ENCODE measurements at regions not wholly inside any gene's neighbourhood (a gene's known extent, or its start where the extent isn't known, plus 50 kb on each side); places are given as distances from the start of the nearest gene placed in this dataset.
"Not testable (repeated sequence)": the region's sequence is repeated elsewhere in the genome, so short reads cannot be mapped to it uniquely, and the experiment has no call there.

- Mint-ChIP-seq H3K36me3 (no peaks in the 10 kb centered on the region), H3K4me1 (no peaks in the 10 kb centered on the region), H3K27ac (no peak overlapping the region), H3K27me3 (peaks cover 8% of the 10 kb centered on the region in 2 donors), H3K9me3 (no peaks in the 10 kb centered on the region), H3K4me3 (no peak overlapping the region)
- ChIA-PET CTCF (no interaction called here), POLR2A (no interaction called here)
- DNase-seq (no peak), ATAC-seq (replicated peaks in 1 of 4) (no peak)
- no peak overlapping the region for H3K4me3 ChIP-seq (ENCODE audit: control insufficient read depth in 1 of 2, extremely low read depth in 1 of 2, low read length in 1 of 2)
- no peaks in the 10 kb centered on the region for H3K36me3 ChIP-seq (ENCODE audit: control insufficient read depth in 2 of 2, extremely low read depth in 1 of 2, insufficient read depth in 1 of 2, low read length in 1 of 2)
- H3K27me3 ChIP-seq (replicated peaks in 1 of 2; ENCODE audit: control insufficient read depth in 2 of 2, extremely low read depth in 1 of 2, insufficient read depth in 2 of 2, low read length in 1 of 2) = no peaks in the 10 kb centered on the region
- no peaks in the 10 kb centered on the region for H3K4me1 ChIP-seq (ENCODE audit: control insufficient read depth in 1 of 2, extremely low read depth in 1 of 2, insufficient read depth in 2 of 2, low read length in 2 of 2)
- H3K9me3 ChIP-seq = no peaks in the 10 kb centered on the region
- no CpG with 5 or more reads among the region's 3 CpGs for WGBS (ENCODE audit: insufficient coverage)
- no peak overlapping the region for H3K27ac ChIP-seq (ENCODE audit: low read length)
Measured at GRCh38 chr4:114442856-114443255, 155.8 kb upstream of the UGT8 start.

- H3K4me3 ChIP-seq (ENCODE audit: control insufficient read depth in 1 of 2, extremely low read depth in 1 of 2, low read length in 1 of 2) = no peak overlapping the region
- no peak for DNase-seq
- ChIA-PET CTCF (no interaction called here), POLR2A (no interaction called here)
- no peaks in the 10 kb centered on the region for H3K27me3 ChIP-seq (replicated peaks in 1 of 2; ENCODE audit: control insufficient read depth in 2 of 2, extremely low read depth in 1 of 2, insufficient read depth in 2 of 2, low read length in 1 of 2)
- ATAC-seq (replicated peaks in 1 of 4) = no peak
- H3K27ac ChIP-seq (ENCODE audit: low read length) = no peak overlapping the region
- H3K9me3 Mint-ChIP-seq = no peaks in the 10 kb centered on the region
- peaks cover 4 to 8% of the 10 kb centered on the region in 2 donors for H3K27me3 Mint-ChIP-seq
- no peaks in the 10 kb centered on the region for H3K36me3 Mint-ChIP-seq
- WGBS (ENCODE audit: insufficient coverage) = no CpG with 5 or more reads among the region's 1 CpG
- no peaks in the 10 kb centered on the region for H3K4me1 ChIP-seq (ENCODE audit: control insufficient read depth in 1 of 2, extremely low read depth in 1 of 2, insufficient read depth in 2 of 2, low read length in 2 of 2)
- H3K4me3 Mint-ChIP-seq = no peak overlapping the region
- no peaks in the 10 kb centered on the region for H3K4me1 Mint-ChIP-seq
- H3K27ac Mint-ChIP-seq = no peak overlapping the region
- H3K36me3 ChIP-seq (ENCODE audit: control insufficient read depth in 2 of 2, extremely low read depth in 1 of 2, insufficient read depth in 1 of 2, low read length in 1 of 2) = no peaks in the 10 kb centered on the region
- H3K9me3 ChIP-seq = no peaks in the 10 kb centered on the region
Measured at GRCh38 chr4:114444211-114444610, 154.4 kb upstream of the UGT8 start.

GRCh38 chr4:114447963-114448516 lies 150.6 kb upstream of the UGT8 start:
- H3K4me1 ChIP-seq (ENCODE audit: control insufficient read depth in 1 of 2, extremely low read depth in 1 of 2, insufficient read depth in 2 of 2, low read length in 2 of 2); H3K4me1 Mint-ChIP-seq; H3K27me3 Mint-ChIP-seq; H3K36me3 ChIP-seq (ENCODE audit: control insufficient read depth in 2 of 2, extremely low read depth in 1 of 2, insufficient read depth in 1 of 2, low read length in 1 of 2); H3K9me3 ChIP-seq; H3K4me3 ChIP-seq (ENCODE audit: control insufficient read depth in 1 of 2, extremely low read depth in 1 of 2, low read length in 1 of 2); CTCF ChIA-PET; H3K27me3 ChIP-seq (replicated peaks in 1 of 2; ENCODE audit: control insufficient read depth in 2 of 2, extremely low read depth in 1 of 2, insufficient read depth in 2 of 2, low read length in 1 of 2); H3K4me3 Mint-ChIP-seq; H3K27ac Mint-ChIP-seq; H3K27ac ChIP-seq (ENCODE audit: low read length); H3K36me3 Mint-ChIP-seq; ATAC-seq (replicated peaks in 1 of 4); DNase-seq: not testable (repeated sequence)
- H3K9me3 Mint-ChIP-seq = peaks cover 5 to 12% (median 7%) of the 10 kb centered on the region in 3 donors
- POLR2A ChIA-PET = interaction anchor here in 1 of 2 donors (0.6 kb wide), 1 partner anchor 1129 kb away, joined by 3 read pairs; no protein-coding TSS in a partner anchor

- Mint-ChIP-seq H3K36me3 (no peaks in the 10 kb centered on the region), H3K27me3 (peaks cover 1 to 5% of the 10 kb centered on the region in 2 donors), H3K4me1 (no peaks in the 10 kb centered on the region), H3K27ac (no peak overlapping the region), H3K9me3 (no peaks in the 10 kb centered on the region), H3K4me3 (no peak overlapping the region)
- H3K27ac ChIP-seq (ENCODE audit: low read length) = no peak overlapping the region
- ATAC-seq (replicated peaks in 1 of 4) (no peak), DNase-seq (no peak)
- ChIA-PET POLR2A (no interaction called here), CTCF (no interaction called here)
- H3K9me3 ChIP-seq = no peaks in the 10 kb centered on the region
- no peaks in the 10 kb centered on the region for H3K36me3 ChIP-seq (ENCODE audit: control insufficient read depth in 2 of 2, extremely low read depth in 1 of 2, insufficient read depth in 1 of 2, low read length in 1 of 2)
- no peak overlapping the region for H3K4me3 ChIP-seq (ENCODE audit: control insufficient read depth in 1 of 2, extremely low read depth in 1 of 2, low read length in 1 of 2)
- no CpG with 5 or more reads among the region's 2 CpGs for WGBS (ENCODE audit: insufficient coverage)
- H3K27me3 ChIP-seq (replicated peaks in 1 of 2; ENCODE audit: control insufficient read depth in 2 of 2, extremely low read depth in 1 of 2, insufficient read depth in 2 of 2, low read length in 1 of 2) = peaks cover 0 to 3% of the 10 kb centered on the region in 2 experiments
- H3K4me1 ChIP-seq (ENCODE audit: control insufficient read depth in 1 of 2, extremely low read depth in 1 of 2, insufficient read depth in 2 of 2, low read length in 2 of 2) = no peaks in the 10 kb centered on the region
Measured at GRCh38 chr4:114458728-114459127, 139.9 kb upstream of the UGT8 start.

GRCh38 chr4:114464726-114465272 lies 133.8 kb upstream of the UGT8 start:
- Histone ChIP-seq H3K36me3 (ENCODE audit: control insufficient read depth in 2 of 2, extremely low read depth in 1 of 2, insufficient read depth in 1 of 2, low read length in 1 of 2) (no peaks in the 10 kb centered on the region), H3K9me3 (no peaks in the 10 kb centered on the region), H3K27ac (ENCODE audit: low read length) (no peak overlapping the region), H3K4me1 (ENCODE audit: control insufficient read depth in 1 of 2, extremely low read depth in 1 of 2, insufficient read depth in 2 of 2, low read length in 2 of 2) (no peaks in the 10 kb centered on the region), H3K4me3 (ENCODE audit: control insufficient read depth in 1 of 2, extremely low read depth in 1 of 2, low read length in 1 of 2) (no peak overlapping the region), H3K27me3 (replicated peaks in 1 of 2; ENCODE audit: control insufficient read depth in 2 of 2, extremely low read depth in 1 of 2, insufficient read depth in 2 of 2, low read length in 1 of 2) (peaks cover 0 to 3% of the 10 kb centered on the region in 2 experiments)
- Mint-ChIP-seq H3K27me3 (peaks cover 5 to 7% of the 10 kb centered on the region in 2 donors), H3K9me3 (no peaks in the 10 kb centered on the region), H3K27ac (no peak overlapping the region), H3K36me3 (no peaks in the 10 kb centered on the region), H3K4me3 (no peak overlapping the region), H3K4me1 (no peaks in the 10 kb centered on the region)
- DNase-seq (no peak), ATAC-seq (replicated peaks in 1 of 4) (no peak)
- WGBS (ENCODE audit: insufficient coverage) = 75% methylated on average over 5 of the region's 7 CpGs
- ChIA-PET POLR2A (no interaction called here), CTCF (no interaction called here)

- H3K36me3 ChIP-seq (ENCODE audit: control insufficient read depth in 2 of 2, extremely low read depth in 1 of 2, insufficient read depth in 1 of 2, low read length in 1 of 2) = no peaks in the 10 kb centered on the region
- no peaks in the 10 kb centered on the region for H3K36me3 Mint-ChIP-seq
- ATAC-seq (replicated peaks in 1 of 4) (no peak), DNase-seq (no peak)
- H3K4me3 Mint-ChIP-seq = no peak overlapping the region
- peaks cover 0 to 3% of the 10 kb centered on the region in 2 experiments for H3K27me3 ChIP-seq (replicated peaks in 1 of 2; ENCODE audit: control insufficient read depth in 2 of 2, extremely low read depth in 1 of 2, insufficient read depth in 2 of 2, low read length in 1 of 2)
- no peaks in the 10 kb centered on the region for H3K4me1 Mint-ChIP-seq
- H3K4me3 ChIP-seq (ENCODE audit: control insufficient read depth in 1 of 2, extremely low read depth in 1 of 2, low read length in 1 of 2) = no peak overlapping the region
- H3K4me1 ChIP-seq (ENCODE audit: control insufficient read depth in 1 of 2, extremely low read depth in 1 of 2, insufficient read depth in 2 of 2, low read length in 2 of 2) = no peaks in the 10 kb centered on the region
- no peaks in the 10 kb centered on the region for H3K9me3 ChIP-seq
- H3K27ac ChIP-seq (ENCODE audit: low read length) = no peak overlapping the region
- no CpG with 5 or more reads among the region's 1 CpG for WGBS (ENCODE audit: insufficient coverage)
- no peak overlapping the region for H3K27ac Mint-ChIP-seq
- CTCF ChIA-PET = no interaction called here
- H3K9me3 Mint-ChIP-seq = no peaks in the 10 kb centered on the region
- POLR2A ChIA-PET = no interaction called here
- H3K27me3 Mint-ChIP-seq = peaks cover 4 to 7% of the 10 kb centered on the region in 2 donors
Measured at GRCh38 chr4:114465766-114466165, 132.8 kb upstream of the UGT8 start.

- no peak for ATAC-seq (replicated peaks in 1 of 4)
- H3K4me3 Mint-ChIP-seq = no peak overlapping the region
- no peak for DNase-seq
- Histone ChIP-seq H3K27ac (ENCODE audit: low read length) (no peak overlapping the region), H3K27me3 (replicated peaks in 1 of 2; ENCODE audit: control insufficient read depth in 2 of 2, extremely low read depth in 1 of 2, insufficient read depth in 2 of 2, low read length in 1 of 2) (peaks cover 0 to 3% of the 10 kb centered on the region in 2 experiments), H3K4me1 (ENCODE audit: control insufficient read depth in 1 of 2, extremely low read depth in 1 of 2, insufficient read depth in 2 of 2, low read length in 2 of 2) (no peaks in the 10 kb centered on the region), H3K4me3 (ENCODE audit: control insufficient read depth in 1 of 2, extremely low read depth in 1 of 2, low read length in 1 of 2) (no peak overlapping the region), H3K9me3 (no peaks in the 10 kb centered on the region), H3K36me3 (ENCODE audit: control insufficient read depth in 2 of 2, extremely low read depth in 1 of 2, insufficient read depth in 1 of 2, low read length in 1 of 2) (no peaks in the 10 kb centered on the region)
- no peaks in the 10 kb centered on the region for H3K36me3 Mint-ChIP-seq
- peaks cover 4 to 7% of the 10 kb centered on the region in 2 donors for H3K27me3 Mint-ChIP-seq
- H3K27ac Mint-ChIP-seq = no peak overlapping the region
- no CpG with 5 or more reads among the region's 1 CpG for WGBS (ENCODE audit: insufficient coverage)
- ChIA-PET CTCF (no interaction called here), POLR2A (no interaction called here)
- H3K4me1 Mint-ChIP-seq = no peaks in the 10 kb centered on the region
- H3K9me3 Mint-ChIP-seq = no peaks in the 10 kb centered on the region
Measured at GRCh38 chr4:114466299-114466698, 132.3 kb upstream of the UGT8 start.

All from T-cell (primary cell).